ENCODE measurements at regions not wholly inside any gene's neighbourhood (a gene's known extent, or its start where the extent isn't known, plus 50 kb on each side); places are given as distances from the start of the nearest gene placed in this dataset.

DNA sequence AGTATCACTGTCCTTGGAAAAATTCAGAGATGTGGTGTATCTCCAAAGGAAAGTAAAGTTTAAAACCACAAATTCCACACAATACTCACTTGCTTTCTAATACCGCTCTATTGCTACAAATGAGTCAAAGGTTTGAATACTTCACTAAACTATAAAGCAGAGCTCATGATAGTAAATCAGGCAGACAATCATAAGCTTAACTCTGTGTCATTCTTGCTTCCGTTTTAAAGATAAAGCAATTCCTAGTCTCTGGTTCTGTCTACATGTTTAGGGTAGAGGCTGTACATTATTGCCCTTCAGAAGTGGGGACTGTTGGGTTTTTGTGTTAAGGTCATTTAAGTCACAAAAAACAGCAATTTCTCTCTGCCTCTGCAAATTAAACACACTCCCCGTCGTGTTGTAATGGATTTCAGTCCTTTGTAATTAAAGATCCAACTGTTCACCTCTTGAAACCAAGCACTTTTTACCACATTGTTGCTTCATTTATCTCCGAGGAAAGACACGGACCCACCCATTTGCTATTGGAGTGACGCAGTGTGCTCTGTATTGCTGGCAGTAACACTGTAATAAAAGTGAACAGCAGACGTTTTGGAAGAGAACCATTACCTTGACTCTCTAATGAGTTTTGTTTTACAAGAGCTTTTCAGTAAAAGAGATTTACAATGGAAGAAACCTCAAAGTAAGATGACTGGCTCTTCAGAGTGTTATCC is 83.1 kb upstream of the CNTNAP4 start:
- DNase-seq (ENCODE audit: low read depth in 2 of 2): no peak
- no peak overlapping the region for H3K4me3 ChIP-seq (replicated peaks in 1 of 2; ENCODE audit: low read depth in 2 of 2, low read length in 2 of 2)
- TF ChIP-seq, protein P1, sequence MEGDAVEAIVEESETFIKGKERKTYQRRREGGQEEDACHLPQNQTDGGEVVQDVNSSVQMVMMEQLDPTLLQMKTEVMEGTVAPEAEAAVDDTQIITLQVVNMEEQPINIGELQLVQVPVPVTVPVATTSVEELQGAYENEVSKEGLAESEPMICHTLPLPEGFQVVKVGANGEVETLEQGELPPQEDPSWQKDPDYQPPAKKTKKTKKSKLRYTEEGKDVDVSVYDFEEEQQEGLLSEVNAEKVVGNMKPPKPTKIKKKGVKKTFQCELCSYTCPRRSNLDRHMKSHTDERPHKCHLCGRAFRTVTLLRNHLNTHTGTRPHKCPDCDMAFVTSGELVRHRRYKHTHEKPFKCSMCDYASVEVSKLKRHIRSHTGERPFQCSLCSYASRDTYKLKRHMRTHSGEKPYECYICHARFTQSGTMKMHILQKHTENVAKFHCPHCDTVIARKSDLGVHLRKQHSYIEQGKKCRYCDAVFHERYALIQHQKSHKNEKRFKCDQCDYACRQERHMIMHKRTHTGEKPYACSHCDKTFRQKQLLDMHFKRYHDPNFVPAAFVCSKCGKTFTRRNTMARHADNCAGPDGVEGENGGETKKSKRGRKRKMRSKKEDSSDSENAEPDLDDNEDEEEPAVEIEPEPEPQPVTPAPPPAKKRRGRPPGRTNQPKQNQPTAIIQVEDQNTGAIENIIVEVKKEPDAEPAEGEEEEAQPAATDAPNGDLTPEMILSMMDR (IDR thresholded peaks at IDR 0.05; ENCODE audit: low read depth, low read length): no peak

DNA sequence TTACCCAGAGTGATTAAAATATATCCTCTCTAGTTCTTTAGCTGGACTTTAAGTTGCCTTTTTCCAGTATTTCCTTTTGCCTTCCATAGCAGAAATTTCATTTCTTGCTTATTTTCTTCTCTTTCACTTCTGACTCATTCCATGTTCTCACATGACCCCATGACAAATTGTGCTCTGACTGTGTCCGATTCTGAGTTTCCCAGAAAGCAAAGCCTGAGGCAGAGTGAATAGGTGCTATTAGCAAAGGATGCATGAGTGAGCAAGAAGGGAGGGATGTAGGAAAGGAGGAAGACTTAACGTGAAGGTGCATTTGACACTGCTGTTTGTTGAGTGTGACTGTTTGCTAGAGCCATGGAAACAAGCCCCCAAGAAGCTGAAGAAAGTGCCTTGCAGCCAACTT is 82.6 kb upstream of the CNTNAP4 start:
- TF ChIP-seq, protein P1 (IDR thresholded peaks at IDR 0.05; ENCODE audit: low read depth, low read length): no peak
- no peak for DNase-seq (ENCODE audit: low read depth in 2 of 2)

DNA sequence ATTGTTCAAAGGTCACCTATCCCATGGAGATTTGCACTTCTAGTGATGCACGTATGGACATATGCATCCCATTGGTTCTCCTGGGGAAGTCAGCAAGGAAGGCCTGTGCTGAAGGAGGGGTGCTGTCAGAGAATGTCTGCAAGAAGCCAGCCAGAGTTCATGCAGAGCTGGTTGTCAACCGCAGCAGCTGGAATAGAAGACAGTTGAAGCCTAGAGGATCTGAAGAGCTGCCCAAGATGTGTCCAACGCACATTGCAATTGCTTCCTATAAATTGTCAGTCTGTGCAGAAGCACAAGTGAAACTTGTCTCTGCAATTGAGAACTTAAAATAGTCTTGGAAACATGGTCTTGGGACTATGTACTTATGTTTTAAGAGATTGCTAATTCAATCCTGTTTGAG is 82.1 kb upstream of the CNTNAP4 start:
- no peak for DNase-seq (ENCODE audit: low read depth in 2 of 2)
- TF ChIP-seq, protein P1 (IDR thresholded peaks at IDR 0.05; ENCODE audit: low read depth, low read length): no peak
- H3K4me3 ChIP-seq (replicated peaks in 1 of 2; ENCODE audit: low read depth in 2 of 2, low read length in 2 of 2): no peak overlapping the region

More for the DNA sequence above, 82.6 kb upstream of the CNTNAP4 start:
- no peak overlapping the region for H3K4me3 ChIP-seq (replicated peaks in 1 of 2; ENCODE audit: low read depth in 2 of 2, low read length in 2 of 2)

DNA sequence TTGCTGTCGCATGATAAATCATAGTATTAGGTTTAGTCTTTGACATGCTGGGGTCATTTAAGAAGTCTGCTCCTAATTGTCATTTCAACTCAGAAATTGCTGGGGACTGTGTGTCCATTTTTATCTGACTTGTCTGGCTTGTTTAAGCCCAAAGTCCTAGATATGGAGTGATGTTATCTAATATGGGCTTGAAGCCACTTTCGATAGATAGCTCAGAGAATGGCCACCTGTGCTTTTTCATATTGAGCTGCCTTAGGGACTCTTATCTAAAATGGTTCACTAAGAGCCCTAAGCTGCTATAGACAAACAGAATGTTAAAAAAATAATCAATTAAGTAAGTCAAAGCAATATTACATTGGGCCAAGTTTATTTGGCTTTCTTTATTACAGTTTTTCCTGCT is 81.6 kb upstream of the CNTNAP4 start:
- DNase-seq (ENCODE audit: low read depth in 2 of 2): no peak
- no peak overlapping the region for H3K4me3 ChIP-seq (replicated peaks in 1 of 2; ENCODE audit: low read depth in 2 of 2, low read length in 2 of 2)
- TF ChIP-seq, protein P1 (IDR thresholded peaks at IDR 0.05; ENCODE audit: low read depth, low read length): no peak

DNA sequence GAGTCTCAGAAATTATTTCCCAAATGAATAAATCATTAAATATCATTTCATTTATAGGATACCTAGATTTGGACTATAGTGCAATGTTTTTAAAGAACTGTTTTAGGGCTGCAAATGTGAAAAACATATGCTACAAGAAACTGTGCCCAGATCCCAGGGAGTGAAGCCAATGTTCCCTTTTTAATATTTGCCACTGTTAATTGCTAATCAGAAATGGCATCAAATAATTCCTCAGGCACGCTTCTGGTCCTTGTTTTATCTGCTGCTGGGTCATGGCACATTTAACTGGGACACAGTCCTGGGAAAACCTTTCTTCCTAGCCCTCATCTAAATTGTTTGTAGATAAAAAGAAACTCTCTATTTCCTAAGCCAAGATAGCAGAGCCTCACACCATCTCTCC is 79.3 kb upstream of the CNTNAP4 start:
- no peak for DNase-seq (ENCODE audit: low read depth in 2 of 2)

DNA sequence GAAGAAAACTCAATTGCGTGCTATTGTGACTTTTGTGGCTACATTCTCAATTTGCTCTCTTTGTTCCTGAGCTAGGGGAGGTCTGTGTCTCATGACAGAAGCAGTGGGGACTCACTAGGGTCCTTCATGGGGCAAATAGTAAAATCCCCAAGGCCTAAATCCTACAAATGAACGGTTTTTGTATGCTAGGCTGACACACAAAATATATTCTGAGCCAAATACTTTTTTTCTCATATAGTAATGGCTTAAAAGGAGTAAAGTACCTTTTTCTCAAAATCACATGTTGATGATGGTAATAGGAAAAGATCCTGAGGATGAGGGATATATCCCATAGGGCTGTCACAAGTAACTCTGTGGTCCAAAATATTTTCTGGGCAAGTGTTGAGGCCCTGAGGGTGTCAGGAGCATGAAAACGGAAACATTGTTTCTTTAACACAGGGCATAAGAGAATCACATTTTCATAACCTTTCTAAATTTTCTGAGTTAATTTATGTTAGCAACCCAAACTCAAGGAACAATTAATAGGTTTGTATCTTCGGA is 77.5 kb upstream of the CNTNAP4 start:
- DNase-seq (ENCODE audit: low read depth in 2 of 2): no peak

More for the DNA sequence above, 79.3 kb upstream of the CNTNAP4 start:
- TF ChIP-seq, protein P1 (IDR thresholded peaks at IDR 0.05; ENCODE audit: low read depth, low read length): no peak
- H3K4me3 ChIP-seq (replicated peaks in 1 of 2; ENCODE audit: low read depth in 2 of 2, low read length in 2 of 2): no peak overlapping the region

More for the DNA sequence above, 77.5 kb upstream of the CNTNAP4 start:
- TF ChIP-seq, protein P1 (IDR thresholded peaks at IDR 0.05; ENCODE audit: low read depth, low read length): no peak
- H3K4me3 ChIP-seq (replicated peaks in 1 of 2; ENCODE audit: low read depth in 2 of 2, low read length in 2 of 2): no peak overlapping the region
